K562 (cell line): ENCODE measurements at regions not wholly inside any gene's neighbourhood (a gene's known extent, or its start where the extent isn't known, plus 50 kb on each side); places are given as distances from the start of the nearest gene placed in this dataset.

Experiments
- DMBX1 ChIP-seq: fragments of 250-450 bp; sonication (Bioruptor Pico); IDR thresholded peaks from 2 replicates; pipeline ENCODE4 v1.8.0; 2022; ENCODE audit warnings: inconsistent platforms, mild to moderate bottlenecking, moderate library complexity, borderline replicate concordance
- EP300 ChIP-seq: IDR thresholded peaks from 2 replicates; pipeline ENCODE4 v1.6.1; 2012; ENCODE audit warnings: low read length, improper control_type of control experiment
- RAD21 ChIP-seq, 2 experiments: fragments of 250-450 bp in 1 of 2; fragments of 450-650 bp in 1 of 2; sonication (Bioruptor Pico) in 1 of 2; formaldehyde crosslinking in 1 of 2; IDR thresholded peaks in 1 of 2; conservative IDR thresholded peaks in 1 of 2; 2 replicates each; pipeline versions ENCODE4 v1.4.0 to v1.8.0; 2020 to 2022; ENCODE audit warnings: mild to moderate bottlenecking in 2 of 2, moderate library complexity in 1 of 2
- RB1 ChIP-seq: fragments of 450-650 bp; IDR thresholded peaks from 2 replicates; pipeline ENCODE4 v1.6.1; 2017; ENCODE audit warnings: low read depth, mild to moderate bottlenecking
- ZNF384 ChIP-seq: IDR thresholded peaks from 2 replicates; pipeline ENCODE4 v1.6.1; 2012; ENCODE audit warnings: low read depth, low read length, improper control_type of control experiment
- TF ChIP-seq, protein P1 (sequence below), 3 experiments: fragments of 200-800 bp in 1 of 3; sonication (Bioruptor generic) in 1 of 3; sonication (generic) in 1 of 3; formaldehyde crosslinking in 1 of 3; IDR thresholded peaks; 2 replicates each; pipeline versions ENCODE4 v1.6.1 to v1.8.0; 2016 to 2022; ENCODE audit warnings: mild to moderate bottlenecking in 2 of 3, missing compliant biosample characterization in 2 of 3, missing genetic modification characterization in 2 of 3, missing genetic modification reagents in 1 of 3
- TF ChIP-seq, protein P2 (sequence below): IDR thresholded peaks from 2 replicates; pipeline ENCODE4 v1.6.1; 2011; ENCODE audit warnings: borderline replicate concordance, low read depth, mild to moderate bottlenecking, moderate library complexity, low read length; ENCODE audit not compliant: insufficient read depth, poor library complexity, severe bottlenecking
- TF ChIP-seq, protein P3 (sequence below), 2 experiments: IDR thresholded peaks; 2 replicates each; pipeline ENCODE4 v1.6.1; 2011; ENCODE audit warnings: borderline replicate concordance in 1 of 2, control low read depth in 1 of 2, low read depth in 1 of 2, low read length in 1 of 2, mild to moderate bottlenecking in 1 of 2, mixed read lengths in 1 of 2, moderate library complexity in 1 of 2; ENCODE audit not compliant: insufficient read depth in 1 of 2, insufficient read length in 1 of 2, poor library complexity in 1 of 2, severe bottlenecking in 1 of 2; ENCODE audit errors: extremely low read depth in 1 of 2
- TF ChIP-seq, protein P4 (sequence below): fragments of 250-450 bp; sonication (Bioruptor Pico); IDR thresholded peaks from 2 replicates; pipeline ENCODE4 v1.4.0; 2020; ENCODE audit warnings: borderline replicate concordance
- TF ChIP-seq, protein P5 (sequence below): sonication (generic); formaldehyde crosslinking; IDR thresholded peaks from 2 replicates; pipeline ENCODE4 v1.8.0; 2022; ENCODE audit warnings: missing genetic modification reagents, mild to moderate bottlenecking, moderate library complexity, borderline replicate concordance
- TF ChIP-seq, protein P6 (sequence below), 3 experiments: IDR thresholded peaks in 2 of 3; conservative IDR thresholded peaks in 1 of 3; 2 replicates each; pipeline ENCODE4 v1.5.1; 2011 to 2012; ENCODE audit warnings: low read length in 3 of 3, mild to moderate bottlenecking in 3 of 3, control low read depth in 2 of 3, improper control_type of control experiment in 1 of 3, inconsistent platforms in 1 of 3, low read depth in 1 of 3, mixed read lengths in 1 of 3, moderate library complexity in 1 of 3; ENCODE audit not compliant: insufficient read depth in 2 of 3
- TF ChIP-seq, protein P7 (sequence below): fragments of 450-650 bp; IDR thresholded peaks from 2 replicates; pipeline ENCODE4 v1.6.1; 2018; ENCODE audit not compliant: partially characterized antibody

DNA sequence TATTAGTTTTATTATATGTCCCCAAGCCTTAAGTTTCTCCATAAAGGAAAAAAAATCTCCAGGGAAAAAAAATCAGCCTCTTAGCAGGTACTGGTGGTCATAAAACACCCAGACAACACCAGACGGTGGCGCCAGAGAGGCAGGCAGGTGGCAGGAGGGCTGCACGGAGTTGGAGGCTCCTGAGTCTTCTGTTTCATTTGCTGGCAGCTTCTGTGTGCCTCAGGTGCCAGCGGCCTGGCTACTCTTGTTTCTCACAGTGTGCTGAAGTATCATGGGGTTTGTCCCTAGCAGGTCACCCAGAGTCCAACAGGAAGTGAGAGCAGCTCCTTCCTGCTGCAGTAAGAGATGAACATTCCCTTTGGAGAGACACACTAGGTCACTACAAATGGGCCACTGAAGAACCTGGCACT lies 123.3 kb upstream of the GADD45A start (continued):
- TF ChIP-seq, protein P1, sequence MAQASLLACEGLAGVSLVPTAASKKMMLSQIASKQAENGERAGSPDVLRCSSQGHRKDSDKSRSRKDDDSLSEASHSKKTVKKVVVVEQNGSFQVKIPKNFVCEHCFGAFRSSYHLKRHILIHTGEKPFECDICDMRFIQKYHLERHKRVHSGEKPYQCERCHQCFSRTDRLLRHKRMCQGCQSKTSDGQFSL (CRISPR knock-in tag; IDR thresholded peaks at IDR 0.05), result no peak
- TF ChIP-seq, protein P1 (tag; IDR thresholded peaks at IDR 0.05), result no peak
- TF ChIP-seq RAD21 (CRISPR knock-in tag; conservative IDR thresholded peaks at IDR 0.05 in 1 of 2, IDR thresholded peaks at IDR 0.05 in 1 of 2) (peak; percentile 92), EP300 (no peak), DMBX1 (CRISPR knock-in tag) (no peak), ZNF384 (peak; percentile 89), RB1 (peak; percentile 53; the same call in 1 of the 2 replicates)
- TF ChIP-seq, protein P2, sequence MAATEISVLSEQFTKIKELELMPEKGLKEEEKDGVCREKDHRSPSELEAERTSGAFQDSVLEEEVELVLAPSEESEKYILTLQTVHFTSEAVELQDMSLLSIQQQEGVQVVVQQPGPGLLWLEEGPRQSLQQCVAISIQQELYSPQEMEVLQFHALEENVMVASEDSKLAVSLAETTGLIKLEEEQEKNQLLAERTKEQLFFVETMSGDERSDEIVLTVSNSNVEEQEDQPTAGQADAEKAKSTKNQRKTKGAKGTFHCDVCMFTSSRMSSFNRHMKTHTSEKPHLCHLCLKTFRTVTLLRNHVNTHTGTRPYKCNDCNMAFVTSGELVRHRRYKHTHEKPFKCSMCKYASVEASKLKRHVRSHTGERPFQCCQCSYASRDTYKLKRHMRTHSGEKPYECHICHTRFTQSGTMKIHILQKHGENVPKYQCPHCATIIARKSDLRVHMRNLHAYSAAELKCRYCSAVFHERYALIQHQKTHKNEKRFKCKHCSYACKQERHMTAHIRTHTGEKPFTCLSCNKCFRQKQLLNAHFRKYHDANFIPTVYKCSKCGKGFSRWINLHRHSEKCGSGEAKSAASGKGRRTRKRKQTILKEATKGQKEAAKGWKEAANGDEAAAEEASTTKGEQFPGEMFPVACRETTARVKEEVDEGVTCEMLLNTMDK, result no peak
- TF ChIP-seq, protein P3, sequence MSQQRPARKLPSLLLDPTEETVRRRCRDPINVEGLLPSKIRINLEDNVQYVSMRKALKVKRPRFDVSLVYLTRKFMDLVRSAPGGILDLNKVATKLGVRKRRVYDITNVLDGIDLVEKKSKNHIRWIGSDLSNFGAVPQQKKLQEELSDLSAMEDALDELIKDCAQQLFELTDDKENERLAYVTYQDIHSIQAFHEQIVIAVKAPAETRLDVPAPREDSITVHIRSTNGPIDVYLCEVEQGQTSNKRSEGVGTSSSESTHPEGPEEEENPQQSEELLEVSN (IDR thresholded peaks at IDR 0.05; ENCODE audit: borderline replicate concordance in 1 of 2, extremely low read depth in 1 of 2, insufficient read depth in 1 of 2, insufficient read length in 1 of 2, low read depth in 1 of 2, low read length in 1 of 2, poor library complexity in 1 of 2, severe bottlenecking in 1 of 2), result peak in 1 of 2 experiments; percentile 11
- TF ChIP-seq, protein P4, sequence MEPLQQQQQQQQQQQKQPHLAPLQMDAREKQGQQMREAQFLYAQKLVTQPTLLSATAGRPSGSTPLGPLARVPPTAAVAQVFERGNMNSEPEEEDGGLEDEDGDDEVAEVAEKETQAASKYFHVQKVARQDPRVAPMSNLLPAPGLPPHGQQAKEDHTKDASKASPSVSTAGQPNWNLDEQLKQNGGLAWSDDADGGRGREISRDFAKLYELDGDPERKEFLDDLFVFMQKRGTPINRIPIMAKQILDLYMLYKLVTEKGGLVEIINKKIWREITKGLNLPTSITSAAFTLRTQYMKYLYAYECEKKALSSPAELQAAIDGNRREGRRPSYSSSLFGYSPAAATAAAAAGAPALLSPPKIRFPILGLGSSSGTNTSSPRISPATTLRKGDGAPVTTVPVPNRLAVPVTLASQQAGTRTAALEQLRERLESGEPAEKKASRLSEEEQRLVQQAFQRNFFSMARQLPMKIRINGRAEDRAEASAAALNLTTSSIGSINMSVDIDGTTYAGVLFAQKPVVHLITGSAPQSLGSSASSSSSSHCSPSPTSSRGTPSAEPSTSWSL (CRISPR knock-in tag), result 0 out of 2 replicates have a peak, but pooled peaks have one; percentile 33
- TF ChIP-seq, protein P5, sequence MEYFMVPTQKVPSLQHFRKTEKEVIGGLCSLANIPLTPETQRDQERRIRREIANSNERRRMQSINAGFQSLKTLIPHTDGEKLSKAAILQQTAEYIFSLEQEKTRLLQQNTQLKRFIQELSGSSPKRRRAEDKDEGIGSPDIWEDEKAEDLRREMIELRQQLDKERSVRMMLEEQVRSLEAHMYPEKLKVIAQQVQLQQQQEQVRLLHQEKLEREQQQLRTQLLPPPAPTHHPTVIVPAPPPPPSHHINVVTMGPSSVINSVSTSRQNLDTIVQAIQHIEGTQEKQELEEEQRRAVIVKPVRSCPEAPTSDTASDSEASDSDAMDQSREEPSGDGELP (CRISPR knock-in tag), result peak; percentile 48; the same call in 1 of the 2 replicates
- TF ChIP-seq, protein P6, sequence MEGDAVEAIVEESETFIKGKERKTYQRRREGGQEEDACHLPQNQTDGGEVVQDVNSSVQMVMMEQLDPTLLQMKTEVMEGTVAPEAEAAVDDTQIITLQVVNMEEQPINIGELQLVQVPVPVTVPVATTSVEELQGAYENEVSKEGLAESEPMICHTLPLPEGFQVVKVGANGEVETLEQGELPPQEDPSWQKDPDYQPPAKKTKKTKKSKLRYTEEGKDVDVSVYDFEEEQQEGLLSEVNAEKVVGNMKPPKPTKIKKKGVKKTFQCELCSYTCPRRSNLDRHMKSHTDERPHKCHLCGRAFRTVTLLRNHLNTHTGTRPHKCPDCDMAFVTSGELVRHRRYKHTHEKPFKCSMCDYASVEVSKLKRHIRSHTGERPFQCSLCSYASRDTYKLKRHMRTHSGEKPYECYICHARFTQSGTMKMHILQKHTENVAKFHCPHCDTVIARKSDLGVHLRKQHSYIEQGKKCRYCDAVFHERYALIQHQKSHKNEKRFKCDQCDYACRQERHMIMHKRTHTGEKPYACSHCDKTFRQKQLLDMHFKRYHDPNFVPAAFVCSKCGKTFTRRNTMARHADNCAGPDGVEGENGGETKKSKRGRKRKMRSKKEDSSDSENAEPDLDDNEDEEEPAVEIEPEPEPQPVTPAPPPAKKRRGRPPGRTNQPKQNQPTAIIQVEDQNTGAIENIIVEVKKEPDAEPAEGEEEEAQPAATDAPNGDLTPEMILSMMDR (IDR thresholded peaks at IDR 0.05 in 2 of 3, conservative IDR thresholded peaks at IDR 0.05 in 1 of 3; ENCODE audit: insufficient read depth in 2 of 3, low read depth in 1 of 3, low read length in 3 of 3), result peak; percentile 91 to 93 (median 91)
- TF ChIP-seq, protein P7, sequence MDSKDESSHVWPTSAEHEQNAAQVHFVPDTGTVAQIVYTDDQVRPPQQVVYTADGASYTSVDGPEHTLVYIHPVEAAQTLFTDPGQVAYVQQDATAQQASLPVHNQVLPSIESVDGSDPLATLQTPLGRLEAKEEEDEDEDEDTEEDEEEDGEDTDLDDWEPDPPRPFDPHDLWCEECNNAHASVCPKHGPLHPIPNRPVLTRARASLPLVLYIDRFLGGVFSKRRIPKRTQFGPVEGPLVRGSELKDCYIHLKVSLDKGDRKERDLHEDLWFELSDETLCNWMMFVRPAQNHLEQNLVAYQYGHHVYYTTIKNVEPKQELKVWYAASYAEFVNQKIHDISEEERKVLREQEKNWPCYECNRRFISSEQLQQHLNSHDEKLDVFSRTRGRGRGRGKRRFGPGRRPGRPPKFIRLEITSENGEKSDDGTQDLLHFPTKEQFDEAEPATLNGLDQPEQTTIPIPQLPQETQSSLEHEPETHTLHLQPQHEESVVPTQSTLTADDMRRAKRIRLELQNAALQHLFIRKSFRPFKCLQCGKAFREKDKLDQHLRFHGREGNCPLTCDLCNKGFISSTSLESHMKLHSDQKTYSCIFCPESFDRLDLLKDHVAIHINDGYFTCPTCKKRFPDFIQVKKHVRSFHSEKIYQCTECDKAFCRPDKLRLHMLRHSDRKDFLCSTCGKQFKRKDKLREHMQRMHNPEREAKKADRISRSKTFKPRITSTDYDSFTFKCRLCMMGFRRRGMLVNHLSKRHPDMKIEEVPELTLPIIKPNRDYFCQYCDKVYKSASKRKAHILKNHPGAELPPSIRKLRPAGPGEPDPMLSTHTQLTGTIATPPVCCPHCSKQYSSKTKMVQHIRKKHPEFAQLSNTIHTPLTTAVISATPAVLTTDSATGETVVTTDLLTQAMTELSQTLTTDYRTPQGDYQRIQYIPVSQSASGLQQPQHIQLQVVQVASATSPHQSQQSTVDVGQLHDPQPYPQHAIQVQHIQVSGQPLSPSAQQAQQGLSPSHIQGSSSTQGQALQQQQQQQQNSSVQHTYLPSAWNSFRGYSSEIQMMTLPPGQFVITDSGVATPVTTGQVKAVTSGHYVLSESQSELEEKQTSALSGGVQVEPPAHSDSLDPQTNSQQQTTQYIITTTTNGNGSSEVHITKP, result no peak
